IPS-20b (cell line): ENCODE measurements at regions not wholly inside any gene's neighbourhood (a gene's known extent, or its start where the extent isn't known, plus 50 kb on each side); places are given as distances from the start of the nearest gene placed in this dataset.
A peak's percentile ranks its signal among the peaks of the same experiment; 100 is the strongest.

Experiments
- H3K27ac ChIP-seq: one replicate; pipeline ENCODE4 v1.5.1; 2013; ENCODE audit warnings: low read length
- H3K27me3 ChIP-seq: 2 replicates; pipeline ENCODE4 v1.6.1; 2013; ENCODE audit warnings: mild to moderate bottlenecking, low read length, inconsistent platforms; ENCODE audit not compliant: insufficient read depth
- H3K36me3 ChIP-seq: 2 replicates; pipeline ENCODE4 v1.6.1; 2013; ENCODE audit warnings: low read depth, mild to moderate bottlenecking, inconsistent platforms, low read length, moderate library complexity; ENCODE audit not compliant: insufficient read depth
- H3K4me1 ChIP-seq: 2 replicates; pipeline ENCODE4 v1.6.1; 2013; ENCODE audit warnings: mild to moderate bottlenecking, control low read depth, inconsistent platforms, low read length, moderate library complexity; ENCODE audit not compliant: insufficient read depth
- H3K4me3 ChIP-seq: 2 replicates; pipeline ENCODE4 v1.5.1; 2013; ENCODE audit warnings: mild to moderate bottlenecking, low read length, inconsistent platforms
- H3K9ac ChIP-seq: 2 replicates; pipeline ENCODE4 v1.6.1; 2013; ENCODE audit warnings: low read depth, mild to moderate bottlenecking, inconsistent platforms, low read length, moderate library complexity
- H3K9me3 ChIP-seq: 2 replicates; pipeline ENCODE4 v1.6.1; 2013; ENCODE audit warnings: mild to moderate bottlenecking, low read depth, low read length, inconsistent platforms; ENCODE audit not compliant: insufficient read depth

DNA sequence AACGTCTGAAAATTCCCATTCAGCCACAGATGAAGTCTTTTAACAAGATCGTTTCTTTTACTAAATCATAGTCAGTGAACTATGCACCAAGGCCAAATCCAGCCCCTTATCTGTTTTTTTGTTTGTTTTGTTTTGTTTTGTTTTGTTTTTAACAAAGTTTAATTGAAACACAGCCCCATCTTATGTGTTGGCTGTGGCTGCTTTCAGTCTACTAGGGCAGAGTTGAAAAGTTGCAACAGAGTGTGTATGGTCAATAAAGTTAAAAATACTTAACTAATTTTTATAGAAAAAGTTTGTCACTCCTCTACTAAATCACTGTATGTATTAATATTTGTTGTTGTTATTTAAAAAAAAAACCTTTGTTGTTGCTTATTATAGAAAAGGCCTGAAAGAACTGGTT lies 137.1 kb downstream of the CAAP1 start:
- H3K27me3 ChIP-seq, result no peaks in the 10 kb centered on the region
- no peak overlapping the region for H3K27ac ChIP-seq
- H3K36me3 ChIP-seq, result no peaks in the 10 kb centered on the region
- H3K4me3 ChIP-seq, result no peak overlapping the region
- peaks cover 11% of the 10 kb centered on the region for H3K4me1 ChIP-seq
- H3K9ac ChIP-seq, result no peak overlapping the region
- no peaks in the 10 kb centered on the region for H3K9me3 ChIP-seq

DNA sequence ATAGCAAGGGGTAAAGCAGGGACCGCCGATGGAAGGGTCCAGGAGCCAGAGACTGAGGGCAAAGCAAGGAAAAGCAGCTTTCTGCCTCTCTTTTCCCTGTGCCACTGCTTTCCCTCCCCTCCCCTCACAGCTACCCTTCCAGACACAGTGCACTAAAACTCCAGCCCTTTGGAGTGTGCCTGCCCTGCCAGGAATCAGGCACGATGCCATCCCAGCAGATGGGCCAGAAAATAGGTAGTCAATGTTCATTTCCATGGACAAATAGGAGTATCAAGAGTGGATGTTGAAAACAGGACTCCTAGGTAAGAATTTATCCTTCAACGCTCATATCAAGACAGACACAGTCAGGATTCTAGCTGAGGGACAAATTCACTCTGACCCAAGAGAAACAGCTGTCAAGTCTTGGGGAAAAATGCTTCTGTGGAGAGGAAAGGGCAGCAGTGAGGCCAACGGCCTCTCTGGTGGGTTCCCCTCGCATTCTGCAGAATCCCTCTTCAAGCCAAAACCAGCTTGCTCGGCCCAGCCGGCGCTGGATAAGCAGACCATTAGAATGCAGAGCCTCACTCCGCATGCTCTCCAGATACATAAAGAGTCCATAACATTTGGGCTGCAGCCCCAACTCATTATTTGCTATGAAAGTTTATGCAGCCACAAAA lies 138.0 kb downstream of the CAAP1 start:
- Histone ChIP-seq H3K9ac (no peak overlapping the region), H3K9me3 (no peaks in the 10 kb centered on the region), H3K27ac (no peak overlapping the region), H3K36me3 (no peaks in the 10 kb centered on the region), H3K4me1 (peaks cover 11% of the 10 kb centered on the region), H3K27me3 (no peaks in the 10 kb centered on the region), H3K4me3 (no peak overlapping the region)

DNA sequence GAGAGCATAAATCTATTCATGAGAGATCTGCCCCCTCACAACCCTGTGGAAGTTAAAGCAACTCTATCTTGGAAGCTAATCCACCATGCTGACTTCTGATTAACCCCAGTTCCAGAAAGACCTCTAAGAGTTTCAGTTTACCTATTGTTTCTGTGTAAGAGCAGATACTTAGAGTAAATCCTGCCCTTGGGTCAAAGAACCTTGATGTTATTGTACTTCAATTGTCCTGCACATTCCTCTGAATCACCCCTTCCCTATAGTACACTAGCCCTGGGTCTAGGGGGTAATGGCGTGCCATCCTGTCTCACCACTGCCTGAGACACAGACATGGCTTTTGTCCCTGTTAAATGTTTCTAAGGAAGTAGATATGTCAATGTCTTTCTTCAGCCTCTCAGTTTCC lies 138.6 kb downstream of the CAAP1 start:
- Histone ChIP-seq H3K9me3 (no peaks in the 10 kb centered on the region), H3K36me3 (no peaks in the 10 kb centered on the region), H3K27me3 (no peaks in the 10 kb centered on the region), H3K9ac (no peak overlapping the region), H3K4me1 (peaks cover 11% of the 10 kb centered on the region), H3K27ac (no peak overlapping the region), H3K4me3 (no peak overlapping the region)

DNA sequence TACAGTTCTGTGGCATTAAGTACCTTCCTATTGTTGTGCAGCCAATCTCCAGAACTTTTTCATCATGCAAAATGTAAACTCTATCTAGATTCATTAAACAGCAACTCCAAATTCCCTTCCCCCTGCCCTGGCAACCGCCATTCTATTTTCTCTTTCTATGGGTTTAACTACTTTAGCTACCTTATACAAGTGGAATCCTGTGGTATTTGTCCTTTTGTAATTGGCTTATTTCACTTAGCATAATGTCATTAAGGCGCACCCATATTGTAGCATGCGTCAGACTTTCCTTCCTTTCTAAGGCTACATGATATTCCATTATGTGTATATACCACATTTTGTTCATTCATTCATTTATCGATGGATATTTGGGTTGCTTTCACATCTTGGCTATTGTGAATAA lies 142.4 kb downstream of the CAAP1 start:
- no peak overlapping the region for H3K9ac ChIP-seq

DNA sequence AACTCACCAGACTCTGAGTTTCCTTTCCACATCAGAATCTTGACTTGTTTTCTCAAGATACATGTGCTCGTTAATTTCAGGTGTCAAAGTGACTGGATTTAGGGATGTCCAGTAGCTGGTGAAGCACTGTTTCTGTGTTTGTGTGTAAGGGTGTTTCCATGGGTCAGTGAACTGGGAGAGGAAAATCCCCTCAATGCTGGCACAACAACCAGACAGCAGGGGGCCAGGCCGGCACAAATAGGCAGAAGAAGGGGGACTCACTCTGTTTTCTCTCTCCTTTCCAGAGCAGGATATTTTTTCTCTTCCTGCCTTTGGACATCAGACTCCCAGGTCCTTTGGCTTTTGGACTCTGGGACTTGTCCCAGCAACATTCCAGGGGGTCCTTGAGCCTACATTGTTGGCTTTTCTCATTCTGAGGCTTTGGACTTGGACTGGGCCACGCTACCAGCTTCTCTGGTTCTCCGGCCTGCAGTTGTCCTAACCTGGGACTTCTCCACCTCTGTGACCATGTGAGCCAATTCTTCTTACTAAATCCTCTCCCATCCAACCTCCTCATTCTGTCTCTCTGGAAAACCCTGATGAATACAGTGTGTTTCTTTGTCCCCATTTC lies 144.0 kb downstream of the CAAP1 start:
- no peaks in the 10 kb centered on the region for H3K9me3 ChIP-seq
- H3K4me3 ChIP-seq, result no peak overlapping the region
- H3K27ac ChIP-seq, result no peak overlapping the region
- no peaks in the 10 kb centered on the region for H3K27me3 ChIP-seq
- H3K9ac ChIP-seq, result no peak overlapping the region
- peaks cover 8% of the 10 kb centered on the region for H3K4me1 ChIP-seq
- H3K36me3 ChIP-seq, result no peaks in the 10 kb centered on the region

More for the DNA sequence above, 142.4 kb downstream of the CAAP1 start:
- Histone ChIP-seq H3K4me1 (peaks cover 18% of the 10 kb centered on the region), H3K27me3 (no peaks in the 10 kb centered on the region), H3K27ac (no peak overlapping the region), H3K9me3 (no peaks in the 10 kb centered on the region), H3K4me3 (no peak overlapping the region), H3K36me3 (no peaks in the 10 kb centered on the region)

DNA sequence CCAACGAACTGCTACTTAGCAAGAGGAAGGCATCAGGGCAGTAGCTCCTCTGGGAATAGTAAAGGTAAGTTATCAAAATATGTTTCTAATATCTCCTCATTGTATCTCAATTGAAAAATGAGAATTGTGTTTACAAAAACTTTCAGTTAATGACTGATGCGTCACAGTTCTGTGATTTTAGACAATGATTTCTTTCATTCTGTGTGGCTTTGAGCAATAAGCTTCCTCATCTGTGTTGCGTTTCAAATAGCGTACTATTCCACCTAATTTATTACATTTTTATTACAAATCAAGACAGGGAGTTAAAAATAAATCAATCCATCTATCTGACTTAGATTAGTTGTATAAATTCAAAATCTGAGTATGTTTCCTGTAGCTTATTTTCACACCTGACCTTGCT lies 145.0 kb downstream of the CAAP1 start:
- no peaks in the 10 kb centered on the region for H3K36me3 ChIP-seq
- H3K9me3 ChIP-seq, result no peaks in the 10 kb centered on the region
- H3K27ac ChIP-seq, result no peak overlapping the region
- H3K4me1 ChIP-seq, result peaks cover 17% of the 10 kb centered on the region; the same call in 1 of the 2 replicates
- no peak overlapping the region for H3K4me3 ChIP-seq
- H3K9ac ChIP-seq, result no peak overlapping the region
- no peaks in the 10 kb centered on the region for H3K27me3 ChIP-seq

DNA sequence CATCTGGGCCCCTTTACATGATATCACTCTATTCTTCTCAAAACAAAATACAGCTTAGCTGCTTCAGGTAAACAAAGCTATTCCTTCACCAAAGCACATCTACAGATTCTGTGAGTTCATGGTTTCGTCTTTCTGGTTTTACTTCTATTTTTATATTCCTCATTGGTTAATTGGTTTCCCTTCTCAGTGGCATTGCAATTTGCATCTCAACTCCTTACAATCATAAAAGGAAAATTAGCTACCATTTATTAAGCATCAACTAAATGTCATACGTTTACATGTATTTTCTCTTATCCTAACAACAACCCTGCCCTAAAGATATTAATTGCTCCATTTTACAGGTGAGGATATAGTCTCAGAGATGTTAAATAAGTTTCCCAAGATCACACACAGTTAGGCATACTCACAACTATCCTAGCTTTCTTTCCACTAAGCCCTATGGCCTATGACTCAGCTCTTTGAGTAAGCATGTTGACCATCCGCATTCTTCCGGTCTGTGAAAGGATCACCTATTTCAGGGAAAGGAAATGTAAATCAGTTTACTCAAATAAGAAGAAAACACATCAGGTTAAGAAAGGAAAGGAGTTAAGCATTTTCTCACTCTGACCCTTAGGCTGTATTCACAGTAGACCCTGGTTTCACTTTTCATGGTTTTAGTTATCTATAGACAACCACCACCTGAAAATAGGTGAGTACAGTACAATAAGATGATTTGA lies 146.1 kb downstream of the CAAP1 start:
- Histone ChIP-seq H3K27me3 (no peaks in the 10 kb centered on the region), H3K4me1 (peaks cover 20% of the 10 kb centered on the region; the same call in 1 of the 2 replicates), H3K9ac (peak overlapping the region; percentile 31; the same call in 1 of the 2 replicates), H3K4me3 (no peak overlapping the region), H3K36me3 (no peaks in the 10 kb centered on the region), H3K9me3 (no peaks in the 10 kb centered on the region), H3K27ac (peak overlapping the region; percentile 9)

DNA sequence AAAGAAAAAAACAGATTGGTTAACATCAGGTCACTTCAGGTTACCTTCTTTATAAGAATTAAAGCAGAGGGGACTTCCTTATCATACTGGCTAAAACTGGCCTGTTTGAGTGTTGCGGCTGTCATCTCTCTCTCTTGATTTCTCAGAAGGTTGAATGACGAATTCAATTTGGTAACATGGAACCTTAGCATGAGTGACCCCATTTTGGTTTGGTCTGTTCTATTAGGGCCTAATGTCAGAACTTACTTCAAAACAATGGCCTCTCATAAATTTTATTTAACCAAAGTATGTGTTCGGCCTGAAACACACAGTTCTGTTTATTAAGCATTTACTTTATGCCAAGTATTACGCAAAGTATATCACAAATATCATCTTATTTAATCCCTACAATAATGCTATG lies 147.5 kb downstream of the CAAP1 start:
- H3K27ac ChIP-seq, result no peak overlapping the region
- H3K36me3 ChIP-seq, result no peaks in the 10 kb centered on the region
- no peak overlapping the region for H3K9ac ChIP-seq

DNA sequence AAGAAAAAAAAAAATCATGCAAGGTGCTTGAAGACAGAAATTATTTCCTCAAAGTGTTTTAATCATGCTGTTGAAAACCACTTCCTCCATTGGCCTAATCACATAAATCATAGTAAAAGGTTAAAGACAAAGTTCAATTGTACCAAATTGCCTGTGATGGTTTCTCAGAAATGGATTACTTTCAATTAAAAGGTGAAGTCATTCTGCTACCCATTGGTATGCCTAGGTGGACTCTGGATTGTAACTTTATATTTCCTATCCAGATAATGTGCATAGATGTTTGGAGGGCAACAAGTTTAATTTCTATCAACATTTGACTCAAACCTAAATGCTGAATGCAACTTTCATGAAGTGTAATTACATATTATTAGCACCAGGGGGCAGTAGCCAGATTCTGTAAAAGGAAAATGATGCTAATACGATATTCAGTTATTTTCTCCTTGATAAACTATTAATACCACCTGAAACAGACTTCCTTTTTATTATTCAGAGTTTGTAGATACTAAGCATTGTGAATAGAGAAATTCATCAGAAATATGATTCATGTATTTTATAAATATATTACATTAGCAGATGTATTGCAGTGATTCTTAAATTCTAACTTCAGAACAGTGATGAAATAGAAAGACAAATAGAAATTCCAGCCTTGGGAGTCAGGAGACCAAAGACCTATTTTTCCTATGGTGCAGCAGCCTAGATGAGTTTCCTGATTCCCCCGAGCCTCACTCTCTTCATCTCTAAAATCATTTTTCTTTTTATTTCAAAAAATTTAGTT lies 148.2 kb downstream of the CAAP1 start:
- H3K9me3 ChIP-seq, result peaks cover 3% of the 10 kb centered on the region; the same call in 1 of the 2 replicates

More for the DNA sequence above, 147.5 kb downstream of the CAAP1 start:
- Histone ChIP-seq H3K4me3 (no peak overlapping the region), H3K9me3 (no peaks in the 10 kb centered on the region), H3K27me3 (no peaks in the 10 kb centered on the region), H3K4me1 (peaks cover 20% of the 10 kb centered on the region; the same call in 1 of the 2 replicates)

DNA sequence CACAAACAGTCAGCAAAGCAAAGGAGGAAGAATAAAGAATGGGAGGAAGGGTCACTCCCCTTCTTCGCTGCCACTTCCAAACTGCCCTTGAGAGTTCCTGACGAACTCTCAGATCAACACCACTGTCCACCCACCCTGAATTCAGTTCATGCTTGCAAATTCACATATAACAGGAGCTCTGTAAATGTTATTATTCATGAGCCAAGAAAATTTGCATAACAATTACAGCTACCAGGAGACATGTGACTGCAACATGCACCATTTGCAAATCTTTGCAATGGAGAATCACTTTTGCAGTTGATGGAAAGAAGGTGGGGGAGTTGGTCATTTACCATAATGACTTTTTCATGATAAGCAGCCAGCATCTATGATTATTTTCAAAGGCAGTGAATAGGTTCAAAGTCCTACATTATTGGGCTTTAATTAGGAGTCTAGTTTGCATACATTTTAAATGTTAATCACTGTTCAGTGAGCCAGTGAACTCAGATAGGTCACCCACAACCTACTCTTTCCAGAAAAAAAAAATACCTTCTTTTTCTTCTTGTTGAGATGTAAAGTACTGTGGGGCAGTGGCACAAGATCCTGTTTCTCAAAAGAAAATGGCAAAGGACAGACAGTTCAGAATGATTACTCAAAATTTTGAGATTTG lies 149.7 kb downstream of the CAAP1 start:
- H3K4me1 ChIP-seq, result peaks cover 16% of the 10 kb centered on the region; the same call in 1 of the 2 replicates
- no peaks in the 10 kb centered on the region for H3K27me3 ChIP-seq
- no peaks in the 10 kb centered on the region for H3K36me3 ChIP-seq
- H3K4me3 ChIP-seq, result no peak overlapping the region
- H3K9ac ChIP-seq, result no peak overlapping the region
- no peak overlapping the region for H3K27ac ChIP-seq
- peaks cover 11% of the 10 kb centered on the region for H3K9me3 ChIP-seq

More for the DNA sequence above, 148.2 kb downstream of the CAAP1 start:
- H3K4me1 ChIP-seq, result peaks cover 20% of the 10 kb centered on the region; the same call in 1 of the 2 replicates
- no peak overlapping the region for H3K9ac ChIP-seq
- no peak overlapping the region for H3K4me3 ChIP-seq
- no peaks in the 10 kb centered on the region for H3K27me3 ChIP-seq
- H3K36me3 ChIP-seq, result no peaks in the 10 kb centered on the region
- H3K27ac ChIP-seq, result no peak overlapping the region

DNA sequence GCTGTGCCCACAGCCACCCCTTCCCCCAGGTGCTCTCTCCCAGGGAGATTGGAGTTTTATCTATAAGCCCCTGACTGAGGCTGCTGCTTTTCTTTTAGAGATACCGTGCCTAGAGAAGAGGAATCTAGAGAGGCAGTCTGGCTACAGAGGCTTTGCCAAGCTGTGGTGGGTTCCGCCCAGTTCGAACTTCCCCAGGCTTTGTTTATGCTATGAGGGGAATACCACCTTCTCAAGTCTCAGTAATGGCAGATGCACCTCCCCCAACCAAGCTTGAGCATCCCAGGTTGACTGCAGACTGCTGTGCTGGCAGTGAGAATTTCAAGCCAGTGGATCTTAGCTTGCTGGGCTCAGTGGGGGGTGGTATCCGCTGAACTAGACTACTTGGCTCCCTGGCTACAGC lies 157.4 kb downstream of the CAAP1 start:
- H3K4me3 ChIP-seq, result no peak overlapping the region
- no peaks in the 10 kb centered on the region for H3K27me3 ChIP-seq
- H3K4me1 ChIP-seq, result no peaks in the 10 kb centered on the region
- no peaks in the 10 kb centered on the region for H3K36me3 ChIP-seq
- H3K9ac ChIP-seq, result no peak overlapping the region
- no peak overlapping the region for H3K27ac ChIP-seq
- peaks cover 11% of the 10 kb centered on the region for H3K9me3 ChIP-seq
